Inflammatory macrophage treated with lipopolysaccharide for 1 hour (primary cell): ENCODE measurements at regions not wholly inside any gene's neighbourhood (a gene's known extent, or its start where the extent isn't known, plus 50 kb on each side); places are given as distances from the start of the nearest gene placed in this dataset.
"Not testable (repeated sequence)": the region's sequence is repeated elsewhere in the genome, so short reads cannot be mapped to it uniquely, and the experiment has no call there.

Experiments used
- DNase-seq, 2 donors: peaks; one replicate each; pipeline ENCODE4 v3.0.0-alpha.2; 2020 to 2022

- no peak for DNase-seq
Observed at GRCh38 chr1:166307261-166308188, 140.7 kb upstream of the FAM78B start.

- not testable (repeated sequence) for DNase-seq
Observed at GRCh38 chr1:166316306-166316705, 149.5 kb upstream of the FAM78B start.

GRCh38 chr1:166322470-166322869, 155.7 kb upstream of the FAM78B start:
- no peak for DNase-seq

- no peak for DNase-seq
Observed at GRCh38 chr1:166327886-166328285, 161.1 kb upstream of the FAM78B start.

GRCh38 chr1:166328956-166329355, 162.2 kb upstream of the FAM78B start:
- DNase-seq: no peak

- DNase-seq: no peak
Observed at GRCh38 chr1:166330096-166330495, 163.3 kb upstream of the FAM78B start.

- no peak for DNase-seq
Observed at GRCh38 chr1:166338105-166338504, 171.3 kb upstream of the FAM78B start.

GRCh38 chr1:166340709-166341108, 173.9 kb upstream of the FAM78B start:
- DNase-seq: no peak

- no peak for DNase-seq
Observed at GRCh38 chr1:166343276-166343675, 176.5 kb upstream of the FAM78B start.

- DNase-seq: no peak
Observed at GRCh38 chr1:166350490-166350889, 183.7 kb upstream of the FAM78B start.

- DNase-seq: no peak
Observed at GRCh38 chr1:166351676-166352075, 184.9 kb upstream of the FAM78B start.

GRCh38 chr1:166353213-166353612, 186.4 kb upstream of the FAM78B start:
- DNase-seq: no peak

GRCh38 chr1:166354406-166354805, 187.6 kb upstream of the FAM78B start:
- no peak for DNase-seq

GRCh38 chr1:166365081-166365480, 198.3 kb upstream of the FAM78B start:
- no peak for DNase-seq

GRCh38 chr1:166368030-166368429, 201.2 kb upstream of the FAM78B start:
- no peak for DNase-seq

- DNase-seq: no peak
Observed at GRCh38 chr1:166377896-166378295, 211.1 kb upstream of the FAM78B start.

GRCh38 chr1:166378805-166379204, 212.0 kb upstream of the FAM78B start:
- no peak for DNase-seq

- no peak for DNase-seq
Observed at GRCh38 chr1:166379447-166379846, 212.6 kb upstream of the FAM78B start.

GRCh38 chr1:166383137-166383536, 216.3 kb upstream of the FAM78B start:
- DNase-seq: no peak

GRCh38 chr1:166383635-166384346, 217.0 kb upstream of the FAM78B start:
- DNase-seq: no peak

- DNase-seq: no peak
Observed at GRCh38 chr1:166384948-166385347, 218.1 kb upstream of the FAM78B start.

- no peak for DNase-seq
Observed at GRCh38 chr1:166390366-166391033, 223.7 kb upstream of the FAM78B start.

GRCh38 chr1:166391279-166392066, 224.7 kb upstream of the FAM78B start:
- DNase-seq: no peak
